GOT3 (cell line): ENCODE measurements at regions not wholly inside any gene's neighbourhood (a gene's known extent, or its start where the extent isn't known, plus 50 kb on each side); places are given as distances from the start of the nearest gene placed in this dataset.
"Not testable (repeated sequence)": the region's sequence is repeated elsewhere in the genome, so short reads cannot be mapped to it uniquely, and the experiment has no call there.

Experiments used
- DNase-seq: peaks from one replicate; lab custom pipeline; 2025; ENCODE audit warnings: mixed read lengths; lab: John Stamatoyannopoulos, UW

- no peak for DNase-seq
Observed at GRCh38 chr6:113662688-113663333, 194.3 kb upstream of the MARCKS start.

- no peak for DNase-seq
Observed at GRCh38 chr6:113664909-113665308, 192.2 kb upstream of the MARCKS start.

- DNase-seq: no peak
Observed at GRCh38 chr6:113668641-113669408, 188.3 kb upstream of the MARCKS start.

- DNase-seq: no peak
Observed at GRCh38 chr6:113669606-113670005, 187.5 kb upstream of the MARCKS start.

GRCh38 chr6:113671421-113671820 is 185.7 kb upstream of the MARCKS start:
- DNase-seq: no peak

GRCh38 chr6:113672491-113673149 is 184.5 kb upstream of the MARCKS start:
- DNase-seq: peak; percentile 13

- no peak for DNase-seq
Observed at GRCh38 chr6:113674075-113674474, 183.1 kb upstream of the MARCKS start.

- no peak for DNase-seq
Observed at GRCh38 chr6:113676057-113676456, 181.1 kb upstream of the MARCKS start.

GRCh38 chr6:113676968-113677367 is 180.2 kb upstream of the MARCKS start:
- DNase-seq: no peak

GRCh38 chr6:113679051-113679450 is 178.1 kb upstream of the MARCKS start:
- DNase-seq: no peak

GRCh38 chr6:113680301-113680700 is 176.8 kb upstream of the MARCKS start:
- no peak for DNase-seq

- DNase-seq: no peak
Observed at GRCh38 chr6:113683968-113684367, 173.2 kb upstream of the MARCKS start.

- no peak for DNase-seq
Observed at GRCh38 chr6:113684382-113684901, 172.7 kb upstream of the MARCKS start.

- no peak for DNase-seq
Observed at GRCh38 chr6:113686049-113686448, 171.1 kb upstream of the MARCKS start.

- not testable (repeated sequence) for DNase-seq
Observed at GRCh38 chr6:113689620-113690019, 167.5 kb upstream of the MARCKS start.

GRCh38 chr6:113690281-113691259 is 166.6 kb upstream of the MARCKS start:
- DNase-seq: no peak

- no peak for DNase-seq
Observed at GRCh38 chr6:113691260-113691656, 165.9 kb upstream of the MARCKS start.

- DNase-seq: no peak
Observed at GRCh38 chr6:113693851-113694250, 163.3 kb upstream of the MARCKS start.

GRCh38 chr6:113694278-113695077 is 162.7 kb upstream of the MARCKS start:
- DNase-seq: no peak

GRCh38 chr6:113695516-113695915 is 161.6 kb upstream of the MARCKS start:
- no peak for DNase-seq

GRCh38 chr6:113696960-113697359 is 160.2 kb upstream of the MARCKS start:
- no peak for DNase-seq
